ENCODE measurements at regions not wholly inside any gene's neighbourhood (a gene's known extent, or its start where the extent isn't known, plus 50 kb on each side); places are given as distances from the start of the nearest gene placed in this dataset.

- Histone ChIP-seq H3K36me3 (replicated peaks; ENCODE audit: control insufficient read depth, insufficient read depth, low read length) (no peaks in the 10 kb centered on the region), H3K4me3 (ENCODE audit: insufficient read depth, low read depth, low read length) (no peak overlapping the region)
Measured at GRCh38 chr5:165720901-165721300, 2215.5 kb downstream of the MAT2B start.

GRCh38 chr5:165722401-165722800 is 2217.0 kb downstream of the MAT2B start:
- H3K27me3 ChIP-seq (ENCODE audit: control insufficient read depth, insufficient read depth, low read length), result no peaks in the 10 kb centered on the region
- H3K36me3 ChIP-seq (replicated peaks; ENCODE audit: control insufficient read depth, insufficient read depth, low read length), result no peaks in the 10 kb centered on the region
- no peak overlapping the region for H3K4me3 ChIP-seq (ENCODE audit: insufficient read depth, low read depth, low read length)
- no peak for DNase-seq

More at GRCh38 chr5:165720901-165721300, 2215.5 kb downstream of the MAT2B start:
- H3K27me3 ChIP-seq (ENCODE audit: control insufficient read depth, insufficient read depth, low read length), result no peaks in the 10 kb centered on the region
- DNase-seq, result no peak

- no peak overlapping the region for H3K4me3 ChIP-seq (ENCODE audit: insufficient read depth, low read depth, low read length)
- no peaks in the 10 kb centered on the region for H3K27me3 ChIP-seq (ENCODE audit: control insufficient read depth, insufficient read depth, low read length)
- H3K36me3 ChIP-seq (replicated peaks; ENCODE audit: control insufficient read depth, insufficient read depth, low read length), result no peaks in the 10 kb centered on the region
- DNase-seq, result no peak
Measured at GRCh38 chr5:165723931-165724330, 2218.5 kb downstream of the MAT2B start.

GRCh38 chr5:165728425-165728824 is 2223.0 kb downstream of the MAT2B start:
- no peak overlapping the region for H3K4me3 ChIP-seq (ENCODE audit: insufficient read depth, low read depth, low read length)
- no peak for DNase-seq
- H3K27me3 ChIP-seq (ENCODE audit: control insufficient read depth, insufficient read depth, low read length), result no peaks in the 10 kb centered on the region
- H3K36me3 ChIP-seq (replicated peaks; ENCODE audit: control insufficient read depth, insufficient read depth, low read length), result no peaks in the 10 kb centered on the region

GRCh38 chr5:165735388-165735787 is 2230.0 kb downstream of the MAT2B start:
- no peak for DNase-seq
- Histone ChIP-seq H3K27me3 (ENCODE audit: control insufficient read depth, insufficient read depth, low read length) (no peaks in the 10 kb centered on the region), H3K36me3 (replicated peaks; ENCODE audit: control insufficient read depth, insufficient read depth, low read length) (no peaks in the 10 kb centered on the region), H3K4me3 (ENCODE audit: insufficient read depth, low read depth, low read length) (no peak overlapping the region)

GRCh38 chr5:165739079-165739741 is 2233.8 kb downstream of the MAT2B start:
- Histone ChIP-seq H3K27me3 (ENCODE audit: control insufficient read depth, insufficient read depth, low read length) (no peaks in the 10 kb centered on the region), H3K36me3 (replicated peaks; ENCODE audit: control insufficient read depth, insufficient read depth, low read length) (no peaks in the 10 kb centered on the region), H3K4me3 (ENCODE audit: insufficient read depth, low read depth, low read length) (no peak overlapping the region)
- DNase-seq, result no peak

- Histone ChIP-seq H3K4me3 (ENCODE audit: insufficient read depth, low read depth, low read length) (no peak overlapping the region), H3K27me3 (ENCODE audit: control insufficient read depth, insufficient read depth, low read length) (no peaks in the 10 kb centered on the region), H3K36me3 (replicated peaks; ENCODE audit: control insufficient read depth, insufficient read depth, low read length) (no peaks in the 10 kb centered on the region)
- DNase-seq, result no peak
Measured at GRCh38 chr5:165757791-165758190, 2252.4 kb downstream of the MAT2B start.

GRCh38 chr5:165775111-165775510 is 2269.7 kb downstream of the MAT2B start:
- H3K27me3 ChIP-seq (ENCODE audit: control insufficient read depth, insufficient read depth, low read length), result no peaks in the 10 kb centered on the region
- no peaks in the 10 kb centered on the region for H3K36me3 ChIP-seq (replicated peaks; ENCODE audit: control insufficient read depth, insufficient read depth, low read length)
- DNase-seq, result no peak
- no peak overlapping the region for H3K4me3 ChIP-seq (ENCODE audit: insufficient read depth, low read depth, low read length)

- Histone ChIP-seq H3K4me3 (ENCODE audit: insufficient read depth, low read depth, low read length) (no peak overlapping the region), H3K27me3 (ENCODE audit: control insufficient read depth, insufficient read depth, low read length) (no peaks in the 10 kb centered on the region), H3K36me3 (replicated peaks; ENCODE audit: control insufficient read depth, insufficient read depth, low read length) (no peaks in the 10 kb centered on the region)
- no peak for DNase-seq
Measured at GRCh38 chr5:165779505-165779904, 2274.1 kb downstream of the MAT2B start.

- no peak for DNase-seq
- H3K4me3 ChIP-seq (ENCODE audit: insufficient read depth, low read depth, low read length), result no peak overlapping the region
- H3K27me3 ChIP-seq (ENCODE audit: control insufficient read depth, insufficient read depth, low read length), result no peaks in the 10 kb centered on the region
- H3K36me3 ChIP-seq (replicated peaks; ENCODE audit: control insufficient read depth, insufficient read depth, low read length), result no peaks in the 10 kb centered on the region
Measured at GRCh38 chr5:165780901-165781300, 2275.5 kb downstream of the MAT2B start.

GRCh38 chr5:165781738-165782137 is 2276.3 kb downstream of the MAT2B start:
- Histone ChIP-seq H3K4me3 (ENCODE audit: insufficient read depth, low read depth, low read length) (no peak overlapping the region), H3K36me3 (replicated peaks; ENCODE audit: control insufficient read depth, insufficient read depth, low read length) (no peaks in the 10 kb centered on the region), H3K27me3 (ENCODE audit: control insufficient read depth, insufficient read depth, low read length) (no peaks in the 10 kb centered on the region)
- DNase-seq, result no peak

- DNase-seq, result no peak
- Histone ChIP-seq H3K27me3 (ENCODE audit: control insufficient read depth, insufficient read depth, low read length) (no peaks in the 10 kb centered on the region), H3K36me3 (replicated peaks; ENCODE audit: control insufficient read depth, insufficient read depth, low read length) (no peaks in the 10 kb centered on the region), H3K4me3 (ENCODE audit: insufficient read depth, low read depth, low read length) (no peak overlapping the region)
Measured at GRCh38 chr5:165783024-165783423, 2277.6 kb downstream of the MAT2B start.

GRCh38 chr5:165786073-165786472 is 2280.7 kb downstream of the MAT2B start:
- Histone ChIP-seq H3K4me3 (ENCODE audit: insufficient read depth, low read depth, low read length) (no peak overlapping the region), H3K27me3 (ENCODE audit: control insufficient read depth, insufficient read depth, low read length) (no peaks in the 10 kb centered on the region), H3K36me3 (replicated peaks; ENCODE audit: control insufficient read depth, insufficient read depth, low read length) (no peaks in the 10 kb centered on the region)
- DNase-seq, result no peak

GRCh38 chr5:165795073-165795472 is 2289.7 kb downstream of the MAT2B start:
- no peaks in the 10 kb centered on the region for H3K27me3 ChIP-seq (ENCODE audit: control insufficient read depth, insufficient read depth, low read length)
- H3K4me3 ChIP-seq (ENCODE audit: insufficient read depth, low read depth, low read length), result no peak overlapping the region
- DNase-seq, result no peak
- H3K36me3 ChIP-seq (replicated peaks; ENCODE audit: control insufficient read depth, insufficient read depth, low read length), result no peaks in the 10 kb centered on the region

- DNase-seq, result peak; percentile 16
- H3K4me3 ChIP-seq (ENCODE audit: insufficient read depth, low read depth, low read length), result no peak overlapping the region
- H3K36me3 ChIP-seq (replicated peaks; ENCODE audit: control insufficient read depth, insufficient read depth, low read length), result no peaks in the 10 kb centered on the region
- no peaks in the 10 kb centered on the region for H3K27me3 ChIP-seq (ENCODE audit: control insufficient read depth, insufficient read depth, low read length)
Measured at GRCh38 chr5:165805756-165806155, 2300.3 kb downstream of the MAT2B start.

GRCh38 chr5:165808335-165808734 is 2302.9 kb downstream of the MAT2B start:
- H3K4me3 ChIP-seq (ENCODE audit: insufficient read depth, low read depth, low read length), result no peak overlapping the region
- no peaks in the 10 kb centered on the region for H3K36me3 ChIP-seq (replicated peaks; ENCODE audit: control insufficient read depth, insufficient read depth, low read length)
- DNase-seq, result no peak
- no peaks in the 10 kb centered on the region for H3K27me3 ChIP-seq (ENCODE audit: control insufficient read depth, insufficient read depth, low read length)
